Loucy (cell line): ENCODE measurements at regions not wholly inside any gene's neighbourhood (a gene's known extent, or its start where the extent isn't known, plus 50 kb on each side); places are given as distances from the start of the nearest gene placed in this dataset.

Experiments used
- H2AFZ ChIP-seq: fragments of 200-600 bp; sonication (generic); 2 replicates; pipeline ENCODE4 v1.6.0; 2016; ENCODE audit warnings: antibody characterized with exemption, mild to moderate bottlenecking, low read length, moderate library complexity
- H3F3A ChIP-seq: fragments of 200-600 bp; 2 replicates; pipeline ENCODE4 v1.6.0; 2016; ENCODE audit warnings: antibody characterized with exemption, low read depth, mild to moderate bottlenecking
- H3K27me3 ChIP-seq: fragments of 200-600 bp; sonication (generic); 2 replicates; pipeline ENCODE4 v1.6.1; 2014; ENCODE audit warnings: low read length, mild to moderate bottlenecking; ENCODE audit not compliant: insufficient read depth, poor library complexity, severe bottlenecking
- H3K36me3 ChIP-seq: fragments of 200-600 bp; sonication (generic); 2 replicates; pipeline ENCODE4 v1.6.1; 2016; ENCODE audit warnings: low read length; ENCODE audit not compliant: insufficient read depth
- H3K4me1 ChIP-seq: fragments of 200-600 bp; sonication (generic); 2 replicates; pipeline ENCODE4 v1.5.1; 2014; ENCODE audit warnings: low read length, mild to moderate bottlenecking; ENCODE audit not compliant: insufficient read depth, poor library complexity, severe bottlenecking
- H3K4me2 ChIP-seq: fragments of 200-600 bp; sonication (generic); 2 replicates; pipeline ENCODE4 v1.6.0; 2014; ENCODE audit warnings: antibody characterized with exemption, low read length, low read depth, mild to moderate bottlenecking; ENCODE audit not compliant: poor library complexity, severe bottlenecking
- H3K4me3 ChIP-seq: fragments of 200-600 bp; sonication (generic); 2 replicates; pipeline ENCODE4 v1.5.1; 2014; ENCODE audit warnings: low read length, mild to moderate bottlenecking, mixed read lengths; ENCODE audit not compliant: poor library complexity, severe bottlenecking
- H3K79me2 ChIP-seq: fragments of 200-600 bp; sonication (generic); 2 replicates; pipeline ENCODE4 v1.6.1; 2014; ENCODE audit warnings: low read length; ENCODE audit not compliant: insufficient read depth
- H3K9ac ChIP-seq: fragments of 200-600 bp; sonication (generic); 2 replicates; pipeline ENCODE4 v1.6.0; 2014; ENCODE audit warnings: mild to moderate bottlenecking, low read depth, low read length, moderate library complexity; ENCODE audit not compliant: poor library complexity, severe bottlenecking
- H3K9me2 ChIP-seq: fragments of 200-600 bp; sonication (generic); replicated peaks from 2 replicates; pipeline ENCODE4 v1.6.1; 2016; ENCODE audit warnings: low read depth, low read length, mixed read lengths
- H3K9me3 ChIP-seq: fragments of 200-600 bp; sonication (generic); 2 replicates; pipeline ENCODE4 v1.6.1; 2014; ENCODE audit warnings: mild to moderate bottlenecking, antibody characterized with exemption, low read length, low read depth; ENCODE audit not compliant: insufficient read depth
- H4K20me1 ChIP-seq: fragments of 200-600 bp; sonication (generic); 2 replicates; pipeline ENCODE4 v1.6.0; 2014; ENCODE audit warnings: antibody characterized with exemption, low read length, mild to moderate bottlenecking; ENCODE audit not compliant: insufficient read depth, poor library complexity, severe bottlenecking
- CTCF ChIP-seq: fragments of 200-600 bp; sonication (generic); conservative IDR thresholded peaks from 2 replicates; pipeline ENCODE4 v1.5.1; 2014; ENCODE audit warnings: mild to moderate bottlenecking, antibody characterized with exemption, low read length
- EZH2phosphoT487 ChIP-seq: fragments of 200-600 bp; IDR thresholded peaks from 2 replicates; pipeline ENCODE4 v1.6.1; 2018; ENCODE audit warnings: antibody characterized with exemption, mild to moderate bottlenecking, moderate library complexity, borderline replicate concordance

GRCh38 chr2:41464395-41464794, 583.4 kb upstream of the PKDCC start:
- TF ChIP-seq EZH2phosphoT487 (no peak), CTCF (no peak)
- Histone ChIP-seq H3K4me2 (no peak overlapping the region), H2AFZ (no peak overlapping the region), H3K27me3 (no peaks in the 10 kb centered on the region), H3K79me2 (no peaks in the 10 kb centered on the region), H3K4me1 (no peaks in the 10 kb centered on the region), H3K36me3 (no peaks in the 10 kb centered on the region), H3K9ac (no peak overlapping the region), H3F3A (no peaks in the 10 kb centered on the region), H3K9me2 (no peaks in the 10 kb centered on the region), H3K9me3 (no peaks in the 10 kb centered on the region), H4K20me1 (no peaks in the 10 kb centered on the region), H3K4me3 (no peak overlapping the region)

- no peak overlapping the region for H3K4me2 ChIP-seq
- H3K9me2 ChIP-seq: no peaks in the 10 kb centered on the region
- no peak overlapping the region for H3K9ac ChIP-seq
- no peaks in the 10 kb centered on the region for H4K20me1 ChIP-seq
- no peaks in the 10 kb centered on the region for H3K36me3 ChIP-seq
- no peaks in the 10 kb centered on the region for H3K27me3 ChIP-seq
- no peak overlapping the region for H2AFZ ChIP-seq
- H3K4me1 ChIP-seq: no peaks in the 10 kb centered on the region
- H3F3A ChIP-seq: no peaks in the 10 kb centered on the region
- no peak overlapping the region for H3K4me3 ChIP-seq
- H3K9me3 ChIP-seq: no peaks in the 10 kb centered on the region
- no peak for TF ChIP-seq CTCF
- no peak for TF ChIP-seq EZH2phosphoT487
- H3K79me2 ChIP-seq: no peaks in the 10 kb centered on the region
Observed at GRCh38 chr2:41475959-41476358, 571.9 kb upstream of the PKDCC start.

GRCh38 chr2:41482659-41483058, 565.2 kb upstream of the PKDCC start:
- no peak overlapping the region for H3K9ac ChIP-seq
- no peak overlapping the region for H3K4me2 ChIP-seq
- TF ChIP-seq EZH2phosphoT487: no peak
- TF ChIP-seq CTCF: no peak
- H2AFZ ChIP-seq: no peak overlapping the region
- H3K9me2 ChIP-seq: no peaks in the 10 kb centered on the region
- H3K9me3 ChIP-seq: no peaks in the 10 kb centered on the region
- no peaks in the 10 kb centered on the region for H3K36me3 ChIP-seq
- H3K4me1 ChIP-seq: no peaks in the 10 kb centered on the region
- H3K27me3 ChIP-seq: no peaks in the 10 kb centered on the region
- H3F3A ChIP-seq: no peaks in the 10 kb centered on the region
- H4K20me1 ChIP-seq: no peaks in the 10 kb centered on the region
- no peak overlapping the region for H3K4me3 ChIP-seq
- no peaks in the 10 kb centered on the region for H3K79me2 ChIP-seq
